AG04450 (cell line): ENCODE measurements at regions not wholly inside any gene's neighbourhood (a gene's known extent, or its start where the extent isn't known, plus 50 kb on each side); places are given as distances from the start of the nearest gene placed in this dataset.
"Not testable (repeated sequence)": the region's sequence is repeated elsewhere in the genome, so short reads cannot be mapped to it uniquely, and the experiment has no call there.

Experiments
- CTCF ChIA-PET: fragments of 300-600, 350-600 bp; formaldehyde crosslinking; extraction: SDS; loops from one replicate; lab custom pipeline; 2022; ENCODE audit warnings: antibody characterized with exemption, inconsistent platforms; lab: Charles Lee
- POLR2A ChIA-PET: fragments of 350-600 bp; formaldehyde crosslinking; extraction: SDS; loops from one replicate; lab custom pipeline; 2021; ENCODE audit warnings: antibody characterized with exemption, inconsistent platforms; lab: Yijun Ruan, JAX
- DNase-seq: peaks from one replicate; pipeline ENCODE4 v3.0.0-alpha.2; 2011; ENCODE audit warnings: low read depth, low spot score
- H3K27ac ChIP-seq: one replicate; pipeline ENCODE4 v1.5.1; 2012; ENCODE audit warnings: low read depth, low read length, control low read depth
- H3K27me3 ChIP-seq: one replicate; pipeline ENCODE4 v1.6.0; 2012; ENCODE audit warnings: low read length; ENCODE audit not compliant: control insufficient read depth, insufficient read depth
- H3K4me3 ChIP-seq: 2 replicates; pipeline ENCODE4 v1.5.1; 2011; ENCODE audit warnings: mild to moderate bottlenecking, low read depth, low read length, control low read depth
- H3K9me3 ChIP-seq: 2 replicates; pipeline ENCODE4 v1.5.1; 2012; ENCODE audit warnings: low read length; ENCODE audit not compliant: control insufficient read depth, insufficient read depth
- CTCF ChIP-seq: IDR thresholded peaks from 2 replicates; pipeline ENCODE4 v1.5.1; 2011; ENCODE audit warnings: low read depth, low read length, control low read depth, inconsistent platforms

- Histone ChIP-seq H3K4me3 (no peak overlapping the region), H3K27me3 (no peaks in the 10 kb centered on the region), H3K27ac (no peak overlapping the region), H3K9me3 (no peaks in the 10 kb centered on the region; the same call in 1 of the 2 replicates)
- no peak for TF ChIP-seq CTCF
- ChIA-PET CTCF (no interaction called here), POLR2A (no interaction called here)
- no peak for DNase-seq
Measured at GRCh38 chr4:179040259-179040658, 1598.0 kb upstream of the AGA start.

GRCh38 chr4:179048839-179049453, 1606.7 kb upstream of the AGA start:
- Histone ChIP-seq H3K27me3 (no peaks in the 10 kb centered on the region), H3K27ac (no peak overlapping the region), H3K4me3 (no peak overlapping the region), H3K9me3 (peaks cover 2% of the 10 kb centered on the region; the same call in 1 of the 2 replicates)
- DNase-seq = no peak
- ChIA-PET CTCF (interaction anchor here (0.5 kb wide), 1 partner anchor 1948 kb away, joined by 6 read pairs; no protein-coding TSS in a partner anchor), POLR2A (no interaction called here)
- no peak for TF ChIP-seq CTCF

- CTCF ChIA-PET = no interaction called here
- POLR2A ChIA-PET = no interaction called here
- DNase-seq = no peak
Measured at GRCh38 chr4:179051206-179051605, 1609.0 kb upstream of the AGA start.

GRCh38 chr4:179059396-179059795, 1617.2 kb upstream of the AGA start:
- Histone ChIP-seq H3K27ac (no peak overlapping the region), H3K27me3 (no peaks in the 10 kb centered on the region), H3K4me3 (no peak overlapping the region), H3K9me3 (no peaks in the 10 kb centered on the region)
- CTCF ChIA-PET = no interaction called here
- TF ChIP-seq CTCF = no peak
- POLR2A ChIA-PET = no interaction called here
- DNase-seq = no peak

More at GRCh38 chr4:179051206-179051605, 1609.0 kb upstream of the AGA start:
- H3K4me3 ChIP-seq = no peak overlapping the region
- H3K9me3 ChIP-seq = peaks cover 2% of the 10 kb centered on the region; the same call in 1 of the 2 replicates
- TF ChIP-seq CTCF = no peak
- no peak overlapping the region for H3K27ac ChIP-seq
- no peaks in the 10 kb centered on the region for H3K27me3 ChIP-seq

GRCh38 chr4:179066254-179066653, 1624.0 kb upstream of the AGA start:
- H3K27ac ChIP-seq, DNase-seq, POLR2A ChIA-PET, H3K27me3 ChIP-seq, H3K4me3 ChIP-seq, CTCF ChIA-PET, H3K9me3 ChIP-seq: not testable (repeated sequence)
